ENCODE measurements at regions not wholly inside any gene's neighbourhood (a gene's known extent, or its start where the extent isn't known, plus 50 kb on each side); places are given as distances from the start of the nearest gene placed in this dataset.

GRCh38 chr7:84780158-84781124, 406.4 kb downstream of the SEMA3D start:
- H3K4me3 ChIP-seq, result no peak overlapping the region
- no peaks in the 10 kb centered on the region for H4K20me1 ChIP-seq (replicated peaks; ENCODE audit: insufficient read depth)
- no peak for ATAC-seq
- TF ChIP-seq ZNF114 (CRISPR knock-in tag; IDR thresholded peaks at IDR 0.05) (no peak), JUNB (IDR thresholded peaks at IDR 0.05; ENCODE audit: unreplicated experiment) (no peak), CREB1 (CRISPR knock-in tag; IDR thresholded peaks at IDR 0.05; ENCODE audit: low read depth) (no peak), REST (IDR thresholded peaks at IDR 0.05; ENCODE audit: unreplicated experiment) (no peak), NANOG (IDR thresholded peaks at IDR 0.05; ENCODE audit: borderline replicate concordance) (no peak), EZH2 (IDR thresholded peaks at IDR 0.05; ENCODE audit: low read depth, unreplicated experiment) (no peak), ETS1 (IDR thresholded peaks at IDR 0.05) (no peak), POLR2AphosphoS5 (IDR thresholded peaks at IDR 0.05; ENCODE audit: low read depth) (no peak), ZNF462 (CRISPR knock-in tag; IDR thresholded peaks at IDR 0.05) (no peak), ZNF331 (CRISPR knock-in tag; IDR thresholded peaks at IDR 0.05; ENCODE audit: low read depth) (no peak), EZH2phosphoT487 (IDR thresholded peaks at IDR 0.05; ENCODE audit: unreplicated experiment) (no peak), STAT1 (IDR thresholded peaks at IDR 0.05; ENCODE audit: unreplicated experiment) (no peak)
- TF ChIP-seq, protein P1, sequence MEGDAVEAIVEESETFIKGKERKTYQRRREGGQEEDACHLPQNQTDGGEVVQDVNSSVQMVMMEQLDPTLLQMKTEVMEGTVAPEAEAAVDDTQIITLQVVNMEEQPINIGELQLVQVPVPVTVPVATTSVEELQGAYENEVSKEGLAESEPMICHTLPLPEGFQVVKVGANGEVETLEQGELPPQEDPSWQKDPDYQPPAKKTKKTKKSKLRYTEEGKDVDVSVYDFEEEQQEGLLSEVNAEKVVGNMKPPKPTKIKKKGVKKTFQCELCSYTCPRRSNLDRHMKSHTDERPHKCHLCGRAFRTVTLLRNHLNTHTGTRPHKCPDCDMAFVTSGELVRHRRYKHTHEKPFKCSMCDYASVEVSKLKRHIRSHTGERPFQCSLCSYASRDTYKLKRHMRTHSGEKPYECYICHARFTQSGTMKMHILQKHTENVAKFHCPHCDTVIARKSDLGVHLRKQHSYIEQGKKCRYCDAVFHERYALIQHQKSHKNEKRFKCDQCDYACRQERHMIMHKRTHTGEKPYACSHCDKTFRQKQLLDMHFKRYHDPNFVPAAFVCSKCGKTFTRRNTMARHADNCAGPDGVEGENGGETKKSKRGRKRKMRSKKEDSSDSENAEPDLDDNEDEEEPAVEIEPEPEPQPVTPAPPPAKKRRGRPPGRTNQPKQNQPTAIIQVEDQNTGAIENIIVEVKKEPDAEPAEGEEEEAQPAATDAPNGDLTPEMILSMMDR (conservative IDR thresholded peaks at IDR 0.05; ENCODE audit: low read depth in 2 of 2), result no peak
- H3K27ac Mint-ChIP-seq, result peak overlapping the region; percentile 59; the same call in 1 of the 2 replicates
- DNase-seq (ENCODE audit: low spot score), result no peak
- H3K4me1 ChIP-seq (ENCODE audit: insufficient read depth), result no peaks in the 10 kb centered on the region
- H3K36me3 Mint-ChIP-seq (ENCODE audit: low read depth), result peaks cover 4% of the 10 kb centered on the region; the same call in 1 of the 3 replicates
- H3K4me1 Mint-ChIP-seq, result peaks cover 8% of the 10 kb centered on the region; the same call in 1 of the 3 replicates
- no peak overlapping the region for H3K27ac ChIP-seq (ENCODE audit: low read depth)
- H3K4me2 ChIP-seq, result no peak overlapping the region
- no peaks in the 10 kb centered on the region; the same call in 2 of the 3 replicates for H3K9me3 Mint-ChIP-seq
- H3K27me3 ChIP-seq (ENCODE audit: insufficient read depth), result no peaks in the 10 kb centered on the region
- H2AFZ ChIP-seq, result no peak overlapping the region
- H3K36me3 ChIP-seq (ENCODE audit: insufficient read depth), result no peaks in the 10 kb centered on the region
- H3K79me2 ChIP-seq (replicated peaks; ENCODE audit: insufficient read depth), result no peaks in the 10 kb centered on the region
- peaks cover 2% of the 10 kb centered on the region; the same call in 1 of the 2 replicates for H3K9me2 ChIP-seq (ENCODE audit: insufficient read depth)
- H3F3A ChIP-seq (replicated peaks; ENCODE audit: low read depth), result no peaks in the 10 kb centered on the region
- no peak overlapping the region for H3K4me3 Mint-ChIP-seq
- peaks cover 4% of the 10 kb centered on the region for H3K27me3 Mint-ChIP-seq (ENCODE audit: insufficient read depth, low read depth, poor library complexity)

Data from GM23338 (cell line).